ENCODE measurements at regions not wholly inside any gene's neighbourhood (a gene's known extent, or its start where the extent isn't known, plus 50 kb on each side); places are given as distances from the start of the nearest gene placed in this dataset.

GRCh38 chrX:150150076-150150779, 211.9 kb upstream of the EOLA2 start:
- Histone ChIP-seq H3K27ac (ENCODE audit: control insufficient read depth, insufficient read depth) (no peak overlapping the region), H3K4me2 (ENCODE audit: control insufficient read depth, insufficient read depth) (no peak overlapping the region), H3K4me3 (no peak overlapping the region), H3K27me3 (replicated peaks in 1 of 2; ENCODE audit: control insufficient read depth in 2 of 2, insufficient read depth in 2 of 2, low read length in 1 of 2) (no peaks in the 10 kb centered on the region), H3K79me2 (ENCODE audit: control insufficient read depth, insufficient read depth, low read length) (no peaks in the 10 kb centered on the region), H2AFZ (ENCODE audit: control insufficient read depth, low read depth, low read length) (no peak overlapping the region), H4K20me1 (ENCODE audit: control insufficient read depth, insufficient read depth) (no peaks in the 10 kb centered on the region), H3K9ac (ENCODE audit: control insufficient read depth, insufficient read depth, low read length) (no peak overlapping the region), H3K9me3 (replicated peaks; ENCODE audit: control insufficient read depth, insufficient read depth, low read length) (no peaks in the 10 kb centered on the region), H3K36me3 (ENCODE audit: control insufficient read depth in 2 of 2, insufficient read depth in 2 of 2, low read length in 1 of 2) (no peaks in the 10 kb centered on the region), H3K4me1 (ENCODE audit: control insufficient read depth, insufficient read depth, low read length) (no peaks in the 10 kb centered on the region)
- in situ Hi-C loops (cut with MboI) = no loop called here
- BruUV-seq (replicated peaks) = no TSS peak
- ChIA-PET CTCF (no interaction called here), RAD21 (ENCODE audit: unreplicated experiment) (no interaction called here), POLR2A (no interaction called here), SMC1A (ENCODE audit: uncharacterized antibody, unreplicated experiment) (no interaction called here)
- FAIRE-seq (no peak), ATAC-seq (no peak), DNase-seq (ENCODE audit: low read depth, low spot score) (no peak)
- intact Hi-C loops (cut with micrococcal nuclease; ENCODE audit: unreplicated experiment) = no loop called here
- 18% methylated on average over 4 of the region's 4 CpGs for WGBS (ENCODE audit: insufficient coverage, insufficient replicate concordance, low lambda C conversion rate, missing lambda C conversion rate)
- TF ChIP-seq MYC (IDR thresholded peaks at IDR 0.05; ENCODE audit: insufficient read depth, insufficient read length, insufficient replicate concordance, low read length, severe bottlenecking) (no peak), SP1 (IDR thresholded peaks at IDR 0.05; ENCODE audit: low read depth, low read length) (no peak), TCF12 (IDR thresholded peaks at IDR 0.05; ENCODE audit: low read depth, low read length) (no peak), FOXM1 (IDR thresholded peaks at IDR 0.05; ENCODE audit: low read depth, low read length) (no peak), NFYA (IDR thresholded peaks at IDR 0.05; ENCODE audit: borderline replicate concordance, low read depth, low read length) (no peak), TCF7 (IDR thresholded peaks at IDR 0.05; ENCODE audit: borderline replicate concordance) (no peak), TCF3 (IDR thresholded peaks at IDR 0.05; ENCODE audit: borderline replicate concordance, insufficient read depth, low read depth, low read length) (no peak), DPF2 (IDR thresholded peaks at IDR 0.05) (no peak), RCOR1 (conservative IDR thresholded peaks at IDR 0.05; ENCODE audit: low read depth, low read length) (no peak), ESRRA (IDR thresholded peaks at IDR 0.05; ENCODE audit: low read length) (no peak)
- TF ChIP-seq, protein P1, sequence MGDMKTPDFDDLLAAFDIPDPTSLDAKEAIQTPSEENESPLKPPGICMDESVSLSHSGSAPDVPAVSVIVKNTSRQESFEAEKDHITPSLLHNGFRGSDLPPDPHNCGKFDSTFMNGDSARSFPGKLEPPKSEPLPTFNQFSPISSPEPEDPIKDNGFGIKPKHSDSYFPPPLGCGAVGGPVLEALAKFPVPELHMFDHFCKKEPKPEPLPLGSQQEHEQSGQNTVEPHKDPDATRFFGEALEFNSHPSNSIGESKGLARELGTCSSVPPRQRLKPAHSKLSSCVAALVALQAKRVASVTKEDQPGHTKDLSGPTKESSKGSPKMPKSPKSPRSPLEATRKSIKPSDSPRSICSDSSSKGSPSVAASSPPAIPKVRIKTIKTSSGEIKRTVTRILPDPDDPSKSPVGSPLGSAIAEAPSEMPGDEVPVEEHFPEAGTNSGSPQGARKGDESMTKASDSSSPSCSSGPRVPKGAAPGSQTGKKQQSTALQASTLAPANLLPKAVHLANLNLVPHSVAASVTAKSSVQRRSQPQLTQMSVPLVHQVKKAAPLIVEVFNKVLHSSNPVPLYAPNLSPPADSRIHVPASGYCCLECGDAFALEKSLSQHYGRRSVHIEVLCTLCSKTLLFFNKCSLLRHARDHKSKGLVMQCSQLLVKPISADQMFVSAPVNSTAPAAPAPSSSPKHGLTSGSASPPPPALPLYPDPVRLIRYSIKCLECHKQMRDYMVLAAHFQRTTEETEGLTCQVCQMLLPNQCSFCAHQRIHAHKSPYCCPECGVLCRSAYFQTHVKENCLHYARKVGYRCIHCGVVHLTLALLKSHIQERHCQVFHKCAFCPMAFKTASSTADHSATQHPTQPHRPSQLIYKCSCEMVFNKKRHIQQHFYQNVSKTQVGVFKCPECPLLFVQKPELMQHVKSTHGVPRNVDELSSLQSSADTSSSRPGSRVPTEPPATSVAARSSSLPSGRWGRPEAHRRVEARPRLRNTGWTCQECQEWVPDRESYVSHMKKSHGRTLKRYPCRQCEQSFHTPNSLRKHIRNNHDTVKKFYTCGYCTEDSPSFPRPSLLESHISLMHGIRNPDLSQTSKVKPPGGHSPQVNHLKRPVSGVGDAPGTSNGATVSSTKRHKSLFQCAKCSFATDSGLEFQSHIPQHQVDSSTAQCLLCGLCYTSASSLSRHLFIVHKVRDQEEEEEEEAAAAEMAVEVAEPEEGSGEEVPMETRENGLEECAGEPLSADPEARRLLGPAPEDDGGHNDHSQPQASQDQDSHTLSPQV (IDR thresholded peaks at IDR 0.05) = no peak
- TF ChIP-seq, protein P2, sequence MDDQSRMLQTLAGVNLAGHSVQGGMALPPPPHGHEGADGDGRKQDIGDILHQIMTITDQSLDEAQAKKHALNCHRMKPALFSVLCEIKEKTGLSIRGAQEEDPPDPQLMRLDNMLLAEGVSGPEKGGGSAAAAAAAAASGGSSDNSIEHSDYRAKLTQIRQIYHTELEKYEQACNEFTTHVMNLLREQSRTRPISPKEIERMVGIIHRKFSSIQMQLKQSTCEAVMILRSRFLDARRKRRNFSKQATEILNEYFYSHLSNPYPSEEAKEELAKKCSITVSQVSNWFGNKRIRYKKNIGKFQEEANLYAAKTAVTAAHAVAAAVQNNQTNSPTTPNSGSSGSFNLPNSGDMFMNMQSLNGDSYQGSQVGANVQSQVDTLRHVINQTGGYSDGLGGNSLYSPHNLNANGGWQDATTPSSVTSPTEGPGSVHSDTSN (IDR thresholded peaks at IDR 0.05; ENCODE audit: insufficient replicate concordance, low read depth, low read length) = no peak
- TF ChIP-seq, protein P3, sequence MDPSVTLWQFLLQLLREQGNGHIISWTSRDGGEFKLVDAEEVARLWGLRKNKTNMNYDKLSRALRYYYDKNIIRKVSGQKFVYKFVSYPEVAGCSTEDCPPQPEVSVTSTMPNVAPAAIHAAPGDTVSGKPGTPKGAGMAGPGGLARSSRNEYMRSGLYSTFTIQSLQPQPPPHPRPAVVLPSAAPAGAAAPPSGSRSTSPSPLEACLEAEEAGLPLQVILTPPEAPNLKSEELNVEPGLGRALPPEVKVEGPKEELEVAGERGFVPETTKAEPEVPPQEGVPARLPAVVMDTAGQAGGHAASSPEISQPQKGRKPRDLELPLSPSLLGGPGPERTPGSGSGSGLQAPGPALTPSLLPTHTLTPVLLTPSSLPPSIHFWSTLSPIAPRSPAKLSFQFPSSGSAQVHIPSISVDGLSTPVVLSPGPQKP (IDR thresholded peaks at IDR 0.05; ENCODE audit: low read depth, low read length) = no peak
